Upper lobe of left lung (tissue), 6 donors: ENCODE measurements at regions not wholly inside any gene's neighbourhood (a gene's known extent, or its start where the extent isn't known, plus 50 kb on each side); places are given as distances from the start of the nearest gene placed in this dataset.

Experiments
- ATAC-seq, 2 donors: fragments of 200-7000 bp; cut with Tn5 transposase; one replicate each; pipeline ENCODE4 v1.9.1; 2022; ENCODE audit warnings: mild to moderate bottlenecking in 2 of 2, moderate library complexity in 2 of 2; ENCODE audit not compliant: low FRiP score in 2 of 2
- DNase-seq, 2 donors: peaks; one replicate each; pipeline ENCODE4 v3.0.0-alpha.2; 2019 to 2020
- H3K27ac ChIP-seq, 4 donors: fragments of 200-600 bp; sonication (generic); one replicate each; pipeline ENCODE4 v1.5.1; 2016 to 2019
- H3K27me3 ChIP-seq, 4 donors: fragments of 200-600 bp; sonication (generic); one replicate each; pipeline ENCODE4 v1.5.1; 2017 to 2019
- H3K36me3 ChIP-seq, 4 donors: fragments of 200-600 bp; sonication (generic); one replicate each; pipeline ENCODE4 v1.5.1; 2016 to 2019
- H3K4me1 ChIP-seq, 4 donors: fragments of 200-600 bp; sonication (generic); one replicate each; pipeline ENCODE4 v1.5.1; 2018 to 2019
- H3K4me3 ChIP-seq, 4 donors: fragments of 200-600 bp; sonication (generic); one replicate each; pipeline ENCODE4 v1.5.1; 2017 to 2019; ENCODE audit warnings: mild to moderate bottlenecking in 2 of 4, moderate library complexity in 1 of 4
- H3K9me3 ChIP-seq, 4 donors: fragments of 200-600 bp; sonication (generic); one replicate each; pipeline ENCODE4 v1.5.1; 2018 to 2019
- EP300 ChIP-seq, 4 donors: sonication (generic); formaldehyde crosslinking; IDR thresholded peaks; one replicate each; pipeline ENCODE4 v1.5.1; 2017; ENCODE audit warnings: antibody characterized with exemption in 4 of 4, control low read depth in 2 of 4
- POLR2A ChIP-seq, 4 donors: fragments of 450-650 bp; IDR thresholded peaks; one replicate each; pipeline ENCODE4 v1.5.1; 2016 to 2017; ENCODE audit warnings: antibody characterized with exemption in 4 of 4, mild to moderate bottlenecking in 2 of 4
- POLR2AphosphoS5 ChIP-seq, 2 donors: sonication (generic); formaldehyde crosslinking; IDR thresholded peaks; one replicate each; pipeline ENCODE4 v1.5.1; 2017; ENCODE audit warnings: antibody characterized with exemption in 2 of 2
- WGBS, 2 donors: methylation state at CpG; one replicate each; pipeline ENCODE4 v1.1.5; 2017 to 2018; 5-methylcytosine and 5-hydroxymethylcytosine counted together
- TF ChIP-seq, protein P1 (sequence below), 6 experiments: fragments of 450-650 bp in 4 of 6; fragments of 200-600 bp in 2 of 6; sonication (generic) in 2 of 6; IDR thresholded peaks; one replicate each; pipeline ENCODE4 v1.5.1; 2016 to 2019; ENCODE audit warnings: antibody characterized with exemption in 6 of 6
- donor health status: DM: no; HTN: no; CAD: no; lungs with moderate emphysema.
- donor health status: DM: no; HTN: yes; CAD: no; lungs with severe emphysema.

DNA sequence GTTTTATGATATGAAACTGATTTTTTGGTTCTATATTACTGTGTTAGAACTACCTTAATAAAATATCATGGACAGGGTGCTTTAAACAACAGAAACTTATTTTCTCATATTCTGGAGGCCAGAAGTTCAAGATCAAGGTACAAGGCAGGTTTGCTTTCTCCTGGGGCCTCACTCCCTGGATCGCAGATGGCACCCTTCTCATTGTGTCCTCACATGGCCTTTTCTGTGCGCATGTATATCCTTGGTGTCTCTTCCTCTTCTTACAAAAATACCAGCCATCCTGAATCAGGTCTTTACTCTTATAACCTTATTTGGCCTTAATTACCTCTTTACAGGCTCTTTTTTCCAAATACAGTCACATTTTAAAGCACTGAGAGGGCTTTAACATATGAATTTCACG is 906.1 kb downstream of the CDH11 start:
- DNase-seq (no peak), ATAC-seq (no peak)
- Histone ChIP-seq H3K36me3 (no peaks in the 10 kb centered on the region), H3K27me3 (no peaks in the 10 kb centered on the region), H3K27ac (no peak overlapping the region), H3K4me1 (no peaks in the 10 kb centered on the region), H3K9me3 (no peaks in the 10 kb centered on the region), H3K4me3 (no peak overlapping the region)
- no peak for TF ChIP-seq POLR2AphosphoS5 (IDR thresholded peaks at IDR 0.05)
- 82 to 87% methylated on average over 3 of the region's 3 CpGs for WGBS, 2 donors

- Histone ChIP-seq H3K27ac (no peak overlapping the region), H3K4me1 (no peaks in the 10 kb centered on the region), H3K4me3 (no peak overlapping the region), H3K36me3 (no peaks in the 10 kb centered on the region), H3K27me3 (no peaks in the 10 kb centered on the region), H3K9me3 (no peaks in the 10 kb centered on the region)
- ATAC-seq (no peak), DNase-seq (no peak)
- no peak for TF ChIP-seq POLR2A (IDR thresholded peaks at IDR 0.05)
- TF ChIP-seq POLR2AphosphoS5 (IDR thresholded peaks at IDR 0.05) = no peak
- 85 to 86% methylated on average over 5 of the region's 5 CpGs for WGBS, 2 donors
These were observed 910.5 kb downstream of the CDH11 start for GRCh38 chr16:64211331-64211730.

GRCh38 chr16:64206862-64207261 is 915.0 kb downstream of the CDH11 start:
- WGBS, 2 donors = 63 to 67% methylated on average over 2 of the region's 2 CpGs
- DNase-seq = no peak
- H3K27ac ChIP-seq = no peak overlapping the region

GRCh38 chr16:64203126-64203525 is 918.7 kb downstream of the CDH11 start:
- Histone ChIP-seq H3K27me3 (no peaks in the 10 kb centered on the region), H3K4me1 (no peaks in the 10 kb centered on the region), H3K9me3 (no peaks in the 10 kb centered on the region), H3K4me3 (no peak overlapping the region), H3K36me3 (no peaks in the 10 kb centered on the region), H3K27ac (no peak overlapping the region)
- DNase-seq = no peak
- WGBS, 2 donors = 63 to 70% methylated on average over 4 of the region's 4 CpGs
- TF ChIP-seq POLR2A (IDR thresholded peaks at IDR 0.05) (no peak), EP300 (IDR thresholded peaks at IDR 0.05) (no peak), POLR2AphosphoS5 (IDR thresholded peaks at IDR 0.05) (no peak)
- TF ChIP-seq, protein P1, sequence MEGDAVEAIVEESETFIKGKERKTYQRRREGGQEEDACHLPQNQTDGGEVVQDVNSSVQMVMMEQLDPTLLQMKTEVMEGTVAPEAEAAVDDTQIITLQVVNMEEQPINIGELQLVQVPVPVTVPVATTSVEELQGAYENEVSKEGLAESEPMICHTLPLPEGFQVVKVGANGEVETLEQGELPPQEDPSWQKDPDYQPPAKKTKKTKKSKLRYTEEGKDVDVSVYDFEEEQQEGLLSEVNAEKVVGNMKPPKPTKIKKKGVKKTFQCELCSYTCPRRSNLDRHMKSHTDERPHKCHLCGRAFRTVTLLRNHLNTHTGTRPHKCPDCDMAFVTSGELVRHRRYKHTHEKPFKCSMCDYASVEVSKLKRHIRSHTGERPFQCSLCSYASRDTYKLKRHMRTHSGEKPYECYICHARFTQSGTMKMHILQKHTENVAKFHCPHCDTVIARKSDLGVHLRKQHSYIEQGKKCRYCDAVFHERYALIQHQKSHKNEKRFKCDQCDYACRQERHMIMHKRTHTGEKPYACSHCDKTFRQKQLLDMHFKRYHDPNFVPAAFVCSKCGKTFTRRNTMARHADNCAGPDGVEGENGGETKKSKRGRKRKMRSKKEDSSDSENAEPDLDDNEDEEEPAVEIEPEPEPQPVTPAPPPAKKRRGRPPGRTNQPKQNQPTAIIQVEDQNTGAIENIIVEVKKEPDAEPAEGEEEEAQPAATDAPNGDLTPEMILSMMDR (IDR thresholded peaks at IDR 0.05) = no peak
- no peak for ATAC-seq

More at GRCh38 chr16:64206862-64207261, 915.0 kb downstream of the CDH11 start:
- no peak overlapping the region for H3K4me3 ChIP-seq
- no peaks in the 10 kb centered on the region for H3K9me3 ChIP-seq
- no peaks in the 10 kb centered on the region for H3K4me1 ChIP-seq
- TF ChIP-seq POLR2A (IDR thresholded peaks at IDR 0.05) (no peak), POLR2AphosphoS5 (IDR thresholded peaks at IDR 0.05) (no peak), EP300 (IDR thresholded peaks at IDR 0.05) (no peak)
- TF ChIP-seq, protein P1 (IDR thresholded peaks at IDR 0.05) = no peak
- ATAC-seq = no peak
- H3K27me3 ChIP-seq = no peaks in the 10 kb centered on the region
- no peaks in the 10 kb centered on the region for H3K36me3 ChIP-seq

GRCh38 chr16:64202571-64202970 is 919.3 kb downstream of the CDH11 start:
- H3K27ac ChIP-seq = no peak overlapping the region

DNA sequence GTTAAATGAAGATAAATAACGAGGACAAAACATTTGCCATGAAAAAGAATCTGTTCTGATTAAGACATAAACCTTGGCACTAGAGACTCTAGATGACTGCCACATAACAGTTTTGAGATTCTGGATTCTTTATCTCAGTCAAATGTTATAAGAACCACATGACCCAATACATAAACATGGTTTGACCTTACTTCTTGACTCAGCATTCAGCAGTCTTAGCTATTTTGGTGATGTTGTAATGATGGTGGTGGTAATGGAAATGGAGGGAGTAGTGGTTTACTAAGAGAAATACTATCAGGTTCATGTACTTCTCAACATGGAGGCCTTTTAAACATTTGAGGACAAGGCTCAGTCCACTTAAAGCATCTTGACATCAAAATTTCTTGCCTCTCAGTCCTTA is 925.4 kb downstream of the CDH11 start:
- 37 to 72% methylated on average over 1 of the region's 1 CpG for WGBS, 2 donors
- no peak overlapping the region for H3K27ac ChIP-seq

More at GRCh38 chr16:64202571-64202970, 919.3 kb downstream of the CDH11 start:
- WGBS, 2 donors = 72 to 75% methylated on average over 4 of the region's 4 CpGs
- no peaks in the 10 kb centered on the region for H3K9me3 ChIP-seq
- H3K4me3 ChIP-seq = no peak overlapping the region
- ATAC-seq (no peak), DNase-seq (no peak)
- no peak for TF ChIP-seq POLR2A (IDR thresholded peaks at IDR 0.05)
- TF ChIP-seq POLR2AphosphoS5 (IDR thresholded peaks at IDR 0.05) = no peak
- TF ChIP-seq, protein P1 (IDR thresholded peaks at IDR 0.05) = no peak
- TF ChIP-seq EP300 (IDR thresholded peaks at IDR 0.05) = no peak
- no peaks in the 10 kb centered on the region for H3K27me3 ChIP-seq
- H3K36me3 ChIP-seq = no peaks in the 10 kb centered on the region
- no peaks in the 10 kb centered on the region for H3K4me1 ChIP-seq

More for the DNA sequence above, 925.4 kb downstream of the CDH11 start:
- no peak for DNase-seq
- H3K4me1 ChIP-seq = no peaks in the 10 kb centered on the region
- no peak for ATAC-seq
- no peaks in the 10 kb centered on the region for H3K9me3 ChIP-seq
- no peaks in the 10 kb centered on the region for H3K27me3 ChIP-seq
- no peak for TF ChIP-seq EP300 (IDR thresholded peaks at IDR 0.05)
- no peak for TF ChIP-seq POLR2AphosphoS5 (IDR thresholded peaks at IDR 0.05)
- no peak for TF ChIP-seq POLR2A (IDR thresholded peaks at IDR 0.05)
- TF ChIP-seq, protein P1 (IDR thresholded peaks at IDR 0.05) = no peak
- H3K4me3 ChIP-seq = no peak overlapping the region
- no peaks in the 10 kb centered on the region for H3K36me3 ChIP-seq
